Stimulated activated CD8-positive, alpha-beta memory T cell treated with anti-CD3 and anti-CD28 coated beads, Interleukin-15, amount 100 ng/mL, for 4 hours (primary cell): ENCODE measurements at regions not wholly inside any gene's neighbourhood (a gene's known extent, or its start where the extent isn't known, plus 50 kb on each side); places are given as distances from the start of the nearest gene placed in this dataset.
"Not testable (repeated sequence)": the region's sequence is repeated elsewhere in the genome, so short reads cannot be mapped to it uniquely, and the experiment has no call there.

Source experiments
- DNase-seq, 2 donors: peaks; one replicate each; pipeline ENCODE4 v3.0.0-alpha.2; 2020; ENCODE audit warnings: low read depth in 2 of 2

DNA sequence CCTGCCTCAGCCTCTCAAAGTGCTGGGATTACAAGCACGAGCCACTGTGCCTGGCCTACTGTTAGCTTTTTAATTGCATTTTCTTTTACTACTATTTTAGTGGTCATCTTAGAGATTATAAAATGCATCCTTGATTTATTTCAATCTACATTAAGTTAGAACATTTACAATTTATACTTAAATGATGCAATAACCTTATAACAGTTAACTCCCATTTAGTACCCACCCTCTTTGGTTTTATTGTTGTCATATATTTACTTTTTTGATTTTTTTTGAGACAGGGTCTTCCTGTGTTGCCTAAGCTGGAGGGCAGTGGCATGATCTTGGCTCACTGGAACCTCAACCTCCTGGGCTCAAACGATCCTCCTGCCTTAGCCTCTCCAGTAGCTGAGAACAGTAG, 77.3 kb downstream of the PPCDC start:
- no peak for DNase-seq

DNA sequence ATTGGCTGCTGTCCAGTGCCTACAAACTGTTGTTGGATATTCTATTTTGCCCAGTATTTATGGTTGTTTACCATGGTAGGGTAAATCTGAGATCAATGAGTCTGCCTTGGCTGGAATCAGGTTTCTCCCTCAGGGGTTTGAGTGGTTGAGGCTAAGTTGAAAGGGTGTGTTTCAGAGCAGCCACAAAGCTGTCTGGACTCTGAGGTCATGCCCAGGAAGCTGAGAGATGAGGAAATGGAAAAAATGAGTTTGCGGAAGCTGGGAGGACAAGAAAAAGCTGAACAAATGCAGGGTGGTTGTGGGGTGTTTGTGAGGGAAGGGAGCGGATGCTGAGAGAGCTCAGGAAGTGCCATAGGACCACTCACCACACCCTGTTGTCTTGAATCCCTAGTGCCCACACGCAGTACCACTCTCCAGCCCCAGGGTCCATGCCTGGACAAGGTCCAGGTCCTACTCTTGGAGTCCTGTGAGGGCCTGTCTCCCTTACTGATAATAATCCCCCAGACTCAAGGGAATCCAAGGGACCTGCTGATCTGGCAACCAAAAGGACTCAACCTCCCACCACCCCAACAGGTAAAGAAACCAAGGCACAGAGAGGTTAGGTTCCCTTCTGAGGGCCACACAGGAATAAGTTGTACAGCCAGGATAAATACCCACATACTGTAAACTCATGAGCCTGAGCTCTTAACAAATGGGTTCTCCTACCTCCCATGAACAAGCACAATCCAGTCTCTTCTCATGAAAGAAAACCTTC, 81.6 kb downstream of the PPCDC start:
- DNase-seq, result no peak

DNA sequence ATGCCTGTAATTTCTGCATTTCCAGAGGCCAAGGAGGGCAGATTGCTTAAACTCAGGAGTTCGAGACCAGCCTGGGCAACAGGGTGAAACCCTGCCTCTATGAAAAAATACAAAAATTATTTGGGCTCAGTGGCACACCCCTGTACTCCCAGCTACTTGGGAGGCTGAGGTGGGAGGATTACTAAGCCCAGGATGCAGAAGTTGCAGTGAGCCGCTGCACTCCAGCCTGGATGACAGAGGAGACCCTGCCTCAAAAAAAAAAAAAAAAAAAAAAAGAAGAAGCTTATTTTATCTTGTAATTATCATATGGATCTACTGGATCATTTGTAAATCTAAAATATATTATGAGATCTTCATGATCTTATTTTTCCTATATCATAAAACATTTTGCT, 84.1 kb downstream of the PPCDC start:
- no peak for DNase-seq

GRCh38 chr15:75107908-75108838, 84.8 kb downstream of the PPCDC start:
- DNase-seq, result peak; percentile 37 to 47

DNA sequence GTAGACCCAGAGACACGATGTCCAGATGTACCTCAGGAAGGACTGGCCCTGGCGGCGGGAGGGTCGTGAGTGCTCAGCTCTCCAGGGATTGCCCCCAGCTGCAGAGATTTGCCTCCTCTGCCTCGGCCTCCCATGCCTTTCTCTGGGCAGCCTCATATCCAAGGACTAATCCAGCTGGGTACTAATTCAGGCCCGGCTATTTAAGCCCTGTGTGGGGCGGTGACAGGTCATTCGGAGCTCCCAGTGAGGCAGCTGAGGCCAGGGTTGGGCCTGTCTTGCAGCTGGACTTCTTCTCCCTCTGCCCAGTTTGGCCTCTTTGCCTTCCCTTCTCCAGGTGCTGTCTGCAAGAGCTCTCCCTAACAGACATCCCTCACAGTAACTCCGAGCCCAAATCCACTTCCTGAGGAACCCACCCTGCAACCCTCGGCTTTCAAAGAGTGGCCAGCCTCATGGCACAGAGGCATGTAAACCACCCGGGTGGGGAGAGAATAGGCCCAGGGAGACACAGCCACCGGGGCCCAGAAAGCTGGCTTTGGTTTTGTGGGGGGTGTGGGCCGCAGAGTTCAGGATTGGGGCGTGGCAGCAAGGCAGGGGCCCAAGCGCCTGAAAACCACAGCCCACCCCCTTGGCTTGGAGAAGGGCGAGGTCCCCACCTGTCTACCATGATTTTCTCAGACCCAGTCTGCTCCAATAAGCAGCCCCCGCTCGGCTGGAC, 85.8 kb downstream of the PPCDC start:
- no peak for DNase-seq

GRCh38 chr15:75109736-75110130, 86.3 kb downstream of the PPCDC start:
- DNase-seq, result no peak

DNA sequence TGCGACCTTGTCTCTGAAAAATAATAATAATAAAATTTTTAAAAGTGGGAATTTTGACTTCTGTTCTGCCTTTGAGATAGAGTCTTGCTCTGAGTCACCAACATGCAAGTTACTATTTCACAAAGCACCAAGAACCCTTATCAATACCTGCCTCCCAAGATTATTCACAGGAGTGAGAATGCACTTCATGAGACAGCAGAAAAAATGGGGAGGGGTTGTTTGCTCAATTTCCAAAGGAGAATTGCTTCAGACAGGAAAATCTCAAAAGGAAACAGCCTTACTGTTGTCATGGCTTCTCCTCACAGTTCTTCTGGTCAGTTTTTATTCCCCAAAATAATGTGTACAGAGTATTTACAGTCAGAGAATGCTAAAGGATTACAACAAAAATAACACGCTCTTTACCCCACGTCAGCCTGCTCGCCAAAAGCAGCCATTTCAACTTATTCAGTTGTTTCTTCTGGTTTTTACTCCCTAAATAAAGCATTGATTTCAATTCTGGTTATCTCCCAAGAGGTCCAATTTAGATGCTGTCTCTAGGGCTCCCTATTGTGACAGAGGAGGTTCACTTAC, 89.0 kb downstream of the PPCDC start:
- no peak for DNase-seq

GRCh38 chr15:75112848-75113492, 88.7 kb upstream of the C15orf39 start:
- DNase-seq, result no peak

GRCh38 chr15:75114327-75114726, 87.4 kb upstream of the C15orf39 start:
- DNase-seq, result no peak

DNA sequence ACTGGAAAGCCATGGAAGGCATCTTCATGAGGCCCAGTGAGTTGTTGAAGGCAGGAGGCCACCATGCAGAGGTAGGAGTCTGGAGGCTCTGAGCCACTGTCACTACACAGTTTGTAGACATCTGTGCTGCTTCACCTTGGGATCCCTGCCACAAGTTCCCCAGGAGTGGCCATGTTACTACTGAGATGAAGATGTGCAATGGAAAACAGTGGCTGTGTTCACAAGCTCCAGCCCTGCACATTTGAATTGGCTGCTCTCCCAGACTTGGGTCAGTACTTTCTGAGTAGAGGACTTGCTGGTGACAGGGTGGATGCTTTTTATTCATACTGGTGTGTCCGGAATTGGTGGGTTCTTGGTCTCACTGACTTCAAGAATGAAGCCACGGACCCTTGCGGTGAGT, 86.9 kb upstream of the C15orf39 start:
- no peak for DNase-seq

DNA sequence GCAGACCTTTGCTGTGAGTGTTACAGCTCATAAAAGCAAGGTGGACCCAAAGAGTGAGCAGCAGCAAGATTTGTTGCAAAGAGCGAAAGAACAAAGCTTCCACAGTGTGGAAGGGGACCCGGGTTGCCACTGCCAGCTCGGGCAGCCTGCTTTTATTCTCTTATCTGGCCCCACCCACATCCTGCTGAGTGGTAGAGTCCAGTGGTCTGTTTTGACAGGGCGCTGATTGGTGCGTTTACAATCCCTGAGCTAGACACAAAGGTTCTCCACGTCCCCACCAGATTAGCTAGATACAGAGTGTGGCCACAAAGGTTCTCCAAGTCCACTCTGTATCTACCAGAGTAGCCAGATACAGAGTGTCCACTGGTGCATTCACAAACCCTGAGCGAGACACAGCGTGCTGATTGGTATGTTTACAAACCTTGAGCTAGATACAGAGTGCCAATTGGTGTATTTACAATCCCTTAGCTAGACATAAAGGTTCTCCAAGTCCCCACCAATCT, 86.2 kb upstream of the C15orf39 start:
- not testable (repeated sequence) for DNase-seq

DNA sequence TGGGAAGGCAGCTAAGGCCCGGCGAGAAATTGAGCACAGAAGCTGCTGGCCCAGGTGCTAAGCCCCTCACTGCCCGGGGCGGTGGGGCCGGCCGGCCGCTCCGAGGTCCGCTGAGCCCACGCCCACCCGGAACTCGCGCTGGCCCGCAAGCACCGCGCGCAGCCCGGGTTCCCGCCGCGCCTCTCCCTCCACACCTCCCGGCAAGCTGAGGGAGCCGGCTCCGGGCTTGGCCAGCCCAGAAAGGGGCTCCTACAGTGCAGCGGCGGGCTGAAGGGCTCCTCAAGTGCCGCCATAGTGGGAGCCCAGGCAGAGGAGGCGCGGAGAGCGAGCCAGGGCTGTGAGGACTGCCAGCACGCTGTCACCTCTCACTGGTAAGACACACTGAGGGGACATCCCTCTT, 85.5 kb upstream of the C15orf39 start:
- not testable (repeated sequence) for DNase-seq

GRCh38 chr15:75117993-75118392, 83.7 kb upstream of the C15orf39 start:
- DNase-seq, result no peak

GRCh38 chr15:75119312-75119711, 82.4 kb upstream of the C15orf39 start:
- not testable (repeated sequence) for DNase-seq

DNA sequence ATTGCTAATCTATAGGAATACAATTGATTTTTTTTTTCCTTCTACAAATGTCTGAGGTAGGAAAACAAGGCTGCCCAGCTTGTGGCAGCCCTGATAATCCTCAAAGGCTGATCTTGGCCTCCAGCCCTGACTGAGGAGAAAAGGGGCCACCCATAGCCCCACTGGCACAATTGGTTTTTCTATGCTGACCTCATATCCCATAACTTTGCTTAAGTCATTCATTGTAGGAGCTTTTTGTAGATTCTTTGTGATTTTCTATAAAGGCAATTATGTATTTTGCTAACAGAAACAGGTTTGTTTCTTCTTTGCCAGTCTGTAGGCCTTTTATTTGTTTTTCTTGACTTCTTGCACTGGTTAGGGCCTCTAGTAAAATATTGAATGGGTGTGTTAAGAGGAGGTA, 80.2 kb upstream of the C15orf39 start:
- DNase-seq, result no peak

DNA sequence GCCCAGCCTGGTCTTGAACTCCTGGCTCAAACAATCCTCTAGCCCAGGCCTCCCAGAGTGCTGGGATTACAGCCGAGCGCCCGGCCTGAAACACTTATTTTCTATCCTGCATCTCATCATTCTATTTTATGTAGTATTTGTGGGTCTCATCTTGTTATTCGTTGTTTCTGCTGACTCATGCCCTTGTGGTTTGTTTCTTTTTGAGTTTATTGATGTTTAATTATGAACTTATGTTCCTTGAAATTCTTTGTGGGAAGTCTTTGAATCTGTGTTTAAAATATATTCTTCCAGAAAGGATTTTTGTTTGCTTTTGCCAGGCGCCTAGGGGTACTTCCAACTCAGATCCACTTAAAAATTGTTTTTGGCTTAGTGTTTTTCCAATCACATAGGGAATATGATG, 78.3 kb upstream of the C15orf39 start:
- no peak for DNase-seq

DNA sequence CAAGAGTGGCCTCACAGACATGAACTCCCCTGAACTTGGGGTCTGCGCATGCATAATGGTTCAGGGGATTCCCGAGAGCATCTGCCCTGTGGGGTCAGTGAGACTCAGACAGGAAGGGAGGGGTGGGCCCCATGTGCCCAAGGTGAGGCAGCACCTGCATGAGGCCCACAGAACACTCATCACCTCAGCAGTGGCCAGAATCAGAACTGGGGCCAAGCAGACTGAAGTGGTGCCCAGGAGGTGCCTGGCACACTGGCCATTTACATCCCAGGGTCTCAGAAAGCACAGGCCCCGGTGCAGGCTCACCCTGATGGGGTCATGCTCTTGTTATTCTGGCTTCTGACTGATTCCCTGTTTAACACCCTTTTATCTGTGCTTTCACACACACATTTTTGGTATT, 77.4 kb upstream of the C15orf39 start:
- not testable (repeated sequence) for DNase-seq

GRCh38 chr15:75125935-75126334, 75.7 kb upstream of the C15orf39 start:
- DNase-seq, result no peak

- no peak for DNase-seq
These were observed 74.7 kb upstream of the C15orf39 start for GRCh38 chr15:75126864-75127580.

GRCh38 chr15:75129788-75130187, 71.9 kb upstream of the C15orf39 start:
- no peak for DNase-seq

- DNase-seq, result no peak
These were observed 70.4 kb upstream of the C15orf39 start for GRCh38 chr15:75131269-75131643.
